ENCODE measurements at regions not wholly inside any gene's neighbourhood (a gene's known extent, or its start where the extent isn't known, plus 50 kb on each side); places are given as distances from the start of the nearest gene placed in this dataset.
"Not testable (repeated sequence)": the region's sequence is repeated elsewhere in the genome, so short reads cannot be mapped to it uniquely, and the experiment has no call there.

DNA sequence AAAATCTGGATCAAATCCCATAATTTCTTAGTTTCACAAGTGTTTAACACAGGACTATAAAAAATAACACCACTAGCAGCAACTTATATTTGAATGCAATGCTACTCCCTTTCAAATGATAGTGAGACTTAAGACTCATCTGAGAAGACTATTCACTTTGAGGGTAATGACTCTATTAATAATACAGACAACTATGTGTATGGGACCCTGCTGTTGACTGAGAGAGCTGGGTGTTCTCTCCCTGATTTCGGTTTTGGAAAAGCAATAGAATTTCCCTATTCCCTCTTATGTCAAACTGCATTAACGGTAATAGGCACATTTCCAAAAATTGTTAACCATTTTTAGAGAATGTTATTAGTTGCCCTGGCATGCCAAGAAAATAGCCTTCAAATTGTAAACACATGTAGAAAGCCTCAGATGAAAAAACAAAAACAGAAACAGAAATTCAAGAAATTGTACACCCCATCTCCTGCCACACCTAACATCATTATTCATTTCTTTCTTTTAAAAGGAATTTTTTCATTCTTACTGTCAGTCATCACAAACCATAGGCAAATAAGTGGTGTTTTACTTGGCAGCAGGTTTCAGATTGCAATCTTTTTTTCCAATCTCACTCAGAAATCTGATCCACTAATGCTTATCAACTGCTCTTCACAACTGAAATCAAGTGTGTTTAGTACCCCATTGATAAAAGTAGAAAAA lies 153.7 kb downstream of the TFPI2 start:
- Mint-ChIP-seq H3K27me3 (no peaks in the 10 kb centered on the region), H3K27ac (no peak overlapping the region), H3K4me3 (no peak overlapping the region), H3K36me3 (no peaks in the 10 kb centered on the region), H3K9me3 (no peaks in the 10 kb centered on the region), H3K4me1 (ENCODE audit: low read depth) (no peaks in the 10 kb centered on the region)
- DNase-seq: no peak
- POLR2A ChIA-PET: no interaction called here
- CTCF ChIA-PET: no interaction called here
- intact Hi-C loops (cut with micrococcal nuclease): no loop called here

DNA sequence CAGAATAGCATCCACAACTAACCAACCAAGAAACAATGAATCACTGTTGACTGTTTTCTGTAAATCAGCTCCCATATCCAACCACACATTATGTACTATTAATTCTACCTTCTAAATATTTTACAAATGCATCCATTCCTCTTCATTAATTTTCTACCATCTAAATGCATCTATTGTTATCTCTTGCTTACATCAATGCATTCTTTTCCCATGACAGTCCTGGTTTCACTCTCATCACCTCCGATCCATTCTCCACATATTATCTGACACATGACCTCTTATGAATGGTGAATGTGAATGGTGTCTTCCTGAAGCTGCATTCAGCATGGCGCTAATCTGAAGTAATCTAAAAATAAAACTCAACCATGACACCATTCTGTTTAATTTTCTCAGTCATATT lies 153.8 kb upstream of the CALCR start:
- H3K9me3 Mint-ChIP-seq: no peaks in the 10 kb centered on the region
- ChIA-PET POLR2A (no interaction called here), CTCF (no interaction called here)
- no peak for DNase-seq
- H3K4me3 Mint-ChIP-seq: no peak overlapping the region
- no peaks in the 10 kb centered on the region for H3K27me3 Mint-ChIP-seq
- H3K36me3 Mint-ChIP-seq: no peaks in the 10 kb centered on the region
- no peaks in the 10 kb centered on the region for H3K4me1 Mint-ChIP-seq (ENCODE audit: low read depth)
- intact Hi-C loops (cut with micrococcal nuclease): no loop called here
- no peak overlapping the region for H3K27ac Mint-ChIP-seq

DNA sequence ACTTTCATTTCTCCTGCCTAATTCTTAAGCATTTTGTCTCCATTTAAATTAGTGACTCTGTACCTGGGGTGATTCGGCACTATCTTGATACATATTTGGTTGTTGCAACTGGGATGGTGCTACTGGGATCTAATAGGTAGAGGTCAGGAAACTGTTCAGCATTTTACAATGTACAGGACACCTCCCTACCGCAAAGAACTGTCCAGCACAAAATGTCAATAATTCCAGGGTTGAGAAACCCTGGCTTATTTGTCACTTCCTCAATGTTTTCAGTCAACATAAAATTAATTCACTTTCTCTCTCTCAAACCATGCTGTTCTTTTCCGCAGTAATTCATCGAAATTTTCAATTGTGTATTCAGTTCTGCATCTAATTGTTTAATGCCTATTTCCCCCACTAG lies 151.4 kb upstream of the CALCR start:
- intact Hi-C loops (cut with micrococcal nuclease): no loop called here
- CTCF ChIA-PET: no interaction called here
- no peaks in the 10 kb centered on the region for H3K4me1 Mint-ChIP-seq (ENCODE audit: low read depth)

DNA sequence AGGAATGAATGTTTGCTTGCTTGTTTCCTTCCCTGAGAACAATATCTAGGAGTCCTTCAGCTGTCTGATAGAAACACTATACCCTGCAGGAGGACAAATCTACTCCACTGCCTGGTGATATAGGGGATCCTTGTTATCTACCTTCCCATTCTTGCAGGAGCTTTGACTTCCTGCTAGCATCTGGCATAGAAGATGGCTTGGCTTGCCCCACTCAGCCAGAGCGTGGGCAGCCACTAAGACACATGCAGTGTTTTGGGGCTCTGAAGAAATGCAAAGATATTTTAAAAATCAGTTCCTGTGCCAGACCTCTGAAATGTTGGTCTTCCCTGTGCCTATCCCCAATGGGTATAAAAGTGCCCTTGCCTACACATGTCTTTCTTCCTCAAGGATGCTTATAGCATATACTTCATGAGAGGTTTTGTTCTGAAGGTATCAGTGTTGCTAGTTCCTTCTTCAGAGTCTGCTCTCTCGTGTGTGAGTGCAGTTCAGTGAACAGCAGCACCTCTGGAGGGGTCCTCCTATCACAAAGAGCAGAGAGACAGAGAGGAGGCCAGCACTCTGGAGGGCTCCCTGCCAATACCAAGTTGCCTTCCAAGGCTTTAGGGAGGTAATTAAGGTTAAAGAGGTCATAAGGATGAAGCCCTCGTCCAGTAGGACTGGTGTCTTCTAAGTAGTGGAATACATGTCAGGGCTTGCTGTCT lies 149.1 kb upstream of the CALCR start:
- intact Hi-C loops (cut with micrococcal nuclease): no loop called here
- Mint-ChIP-seq H3K4me3 (no peak overlapping the region), H3K27me3 (no peaks in the 10 kb centered on the region), H3K36me3 (no peaks in the 10 kb centered on the region), H3K27ac (no peak overlapping the region), H3K9me3 (no peaks in the 10 kb centered on the region), H3K4me1 (ENCODE audit: low read depth) (no peaks in the 10 kb centered on the region)
- ChIA-PET CTCF (no interaction called here), POLR2A (no interaction called here)
- DNase-seq: no peak

More for the DNA sequence above, 151.4 kb upstream of the CALCR start:
- Mint-ChIP-seq H3K27me3 (no peaks in the 10 kb centered on the region), H3K4me3 (no peak overlapping the region), H3K27ac (no peak overlapping the region), H3K36me3 (no peaks in the 10 kb centered on the region), H3K9me3 (no peaks in the 10 kb centered on the region)
- POLR2A ChIA-PET: no interaction called here
- DNase-seq: no peak

DNA sequence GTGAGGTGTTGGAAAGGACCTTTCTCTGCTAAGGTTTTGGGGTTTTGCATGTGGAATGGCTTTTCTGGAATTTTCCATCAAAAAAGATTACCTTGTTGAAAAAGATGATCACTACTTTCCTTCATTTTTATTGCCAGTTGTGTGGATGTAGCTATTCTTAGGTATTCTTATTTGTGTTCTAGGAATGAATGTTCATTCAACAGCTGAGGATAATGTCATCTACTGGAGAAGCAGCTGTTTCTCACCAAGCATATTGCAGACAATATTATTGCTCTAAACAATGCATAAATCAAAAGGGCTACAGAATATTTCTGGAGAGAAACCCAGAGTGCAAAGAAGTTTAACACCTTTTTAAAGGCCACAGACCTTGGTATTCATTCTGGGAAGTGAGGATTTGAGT lies 145.6 kb upstream of the CALCR start:
- Mint-ChIP-seq H3K27me3 (no peaks in the 10 kb centered on the region), H3K36me3 (no peaks in the 10 kb centered on the region), H3K4me1 (ENCODE audit: low read depth) (no peaks in the 10 kb centered on the region), H3K27ac (no peak overlapping the region), H3K4me3 (no peak overlapping the region), H3K9me3 (no peaks in the 10 kb centered on the region)
- ChIA-PET CTCF (no interaction called here), POLR2A (no interaction called here)
- intact Hi-C loops (cut with micrococcal nuclease): no loop called here
- DNase-seq: no peak

DNA sequence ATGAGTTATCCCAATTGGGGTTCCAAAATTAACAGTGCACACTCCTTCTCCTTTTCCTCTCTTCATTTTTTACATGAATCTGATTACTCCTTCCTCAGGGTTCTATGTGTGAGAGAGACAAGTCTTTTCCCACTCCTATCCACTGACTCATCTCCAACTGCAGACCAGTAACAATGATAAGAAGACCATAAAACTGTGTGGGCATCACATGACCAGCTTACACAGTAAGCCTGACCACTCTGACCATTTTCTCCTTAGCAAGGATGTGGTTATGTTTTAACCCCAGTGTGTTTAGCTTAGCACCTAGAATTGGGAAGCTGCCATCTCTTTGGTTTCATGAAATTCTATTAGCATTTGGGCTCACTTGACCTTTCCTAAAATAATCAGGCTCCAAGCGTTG lies 145.0 kb upstream of the CALCR start:
- ChIA-PET POLR2A (no interaction called here), CTCF (no interaction called here)
- no peak overlapping the region for H3K27ac Mint-ChIP-seq
- H3K9me3 Mint-ChIP-seq: no peaks in the 10 kb centered on the region
- intact Hi-C loops (cut with micrococcal nuclease): no loop called here
- no peak for DNase-seq
- no peaks in the 10 kb centered on the region for H3K27me3 Mint-ChIP-seq
- no peak overlapping the region for H3K4me3 Mint-ChIP-seq
- no peaks in the 10 kb centered on the region for H3K4me1 Mint-ChIP-seq (ENCODE audit: low read depth)
- H3K36me3 Mint-ChIP-seq: no peaks in the 10 kb centered on the region

DNA sequence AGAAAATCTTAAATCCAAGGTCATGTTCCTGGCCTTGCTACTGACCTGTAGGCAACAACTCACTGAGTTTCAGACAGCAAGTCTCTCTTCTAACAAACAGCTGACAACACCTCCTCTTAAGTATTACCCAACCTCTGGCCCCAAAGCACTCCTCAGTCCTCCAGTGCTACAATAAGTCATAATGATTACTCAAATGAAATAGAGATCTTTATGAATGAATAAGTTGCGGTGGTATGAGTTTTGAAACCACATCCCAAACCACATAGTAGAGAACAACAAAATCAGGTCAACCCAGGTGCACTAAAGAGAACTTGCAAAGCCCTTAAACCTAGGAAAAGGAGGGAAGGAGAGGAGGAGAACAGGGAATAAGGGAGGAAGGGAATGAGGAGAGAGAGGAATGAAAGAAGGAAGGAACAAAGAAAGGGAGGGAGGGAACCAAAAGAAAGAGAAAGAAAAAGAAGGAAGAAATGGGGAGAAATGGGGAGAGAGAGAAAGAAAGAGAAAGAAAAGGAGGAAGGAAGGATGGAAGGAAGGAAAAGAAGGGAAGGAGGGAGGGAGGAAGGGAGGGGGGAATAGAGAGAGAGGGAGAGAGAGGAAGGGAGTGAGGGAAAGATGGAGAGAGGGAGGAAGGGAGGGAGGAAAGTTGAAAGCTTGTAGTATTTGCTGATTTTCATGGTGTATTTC lies 142.8 kb upstream of the CALCR start:
- Mint-ChIP-seq H3K9me3 (no peaks in the 10 kb centered on the region), H3K27me3 (no peaks in the 10 kb centered on the region), H3K36me3 (no peaks in the 10 kb centered on the region), H3K4me1 (ENCODE audit: low read depth) (no peaks in the 10 kb centered on the region), H3K4me3 (no peak overlapping the region), H3K27ac (no peak overlapping the region)
- no peak for DNase-seq
- POLR2A ChIA-PET: no interaction called here
- CTCF ChIA-PET: no interaction called here
- intact Hi-C loops (cut with micrococcal nuclease): no loop called here

DNA sequence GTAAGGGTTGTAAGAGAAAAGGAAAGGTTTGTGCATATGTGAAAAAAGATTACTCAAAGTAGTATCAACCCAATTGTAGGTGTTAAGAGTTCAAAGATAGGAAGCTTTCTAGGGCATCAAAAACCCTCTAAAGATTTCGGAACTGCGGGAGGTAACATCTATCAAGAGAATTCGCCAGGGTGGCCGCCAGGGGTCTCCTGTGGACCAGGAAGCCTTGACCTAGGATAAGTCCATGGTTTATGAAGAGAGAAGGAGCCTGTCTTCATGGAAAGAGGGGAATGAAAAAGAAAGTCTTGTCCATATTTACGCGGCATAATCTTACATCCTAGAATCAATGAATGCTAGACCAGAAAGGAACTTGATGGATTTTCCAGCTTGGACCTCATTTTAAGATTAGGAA lies 140.7 kb upstream of the CALCR start:
- ChIA-PET CTCF (interaction anchor here (1.7 kb wide), 1 partner anchor 9 kb away, joined by 5 read pairs; no protein-coding TSS in a partner anchor), POLR2A (no interaction called here)
- intact Hi-C loops (cut with micrococcal nuclease): loop anchor here (1.0 kb wide), 1 partner anchor 372 kb away; no protein-coding TSS in a partner anchor
- H3K36me3 Mint-ChIP-seq: no peaks in the 10 kb centered on the region
- no peaks in the 10 kb centered on the region for H3K27me3 Mint-ChIP-seq
- no peak overlapping the region for H3K27ac Mint-ChIP-seq
- H3K4me3 Mint-ChIP-seq: no peak overlapping the region
- no peaks in the 10 kb centered on the region for H3K9me3 Mint-ChIP-seq
- DNase-seq: peak; percentile 35
- no peaks in the 10 kb centered on the region for H3K4me1 Mint-ChIP-seq (ENCODE audit: low read depth)

DNA sequence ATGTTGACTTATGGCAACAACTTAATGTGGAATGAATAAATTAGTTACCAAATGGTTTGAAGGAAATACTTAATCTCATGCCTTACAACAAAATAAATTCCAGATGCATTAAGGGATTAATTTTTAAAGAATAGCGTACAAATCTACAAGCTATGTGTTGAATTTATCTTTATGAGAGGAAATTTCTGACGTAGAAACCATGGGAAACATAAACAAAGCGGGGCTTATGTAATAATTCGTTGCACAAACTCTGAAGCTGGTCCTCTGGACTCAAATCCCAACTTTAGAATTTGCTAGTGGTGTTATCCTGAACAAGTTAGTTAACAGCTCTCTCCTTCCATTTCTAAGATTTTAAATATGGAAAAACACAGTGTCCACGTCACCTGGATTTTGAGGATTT lies 137.4 kb upstream of the CALCR start:
- Mint-ChIP-seq H3K4me3 (no peak overlapping the region), H3K27ac (no peak overlapping the region), H3K36me3 (no peaks in the 10 kb centered on the region), H3K27me3 (no peaks in the 10 kb centered on the region), H3K4me1 (ENCODE audit: low read depth) (no peaks in the 10 kb centered on the region), H3K9me3 (no peaks in the 10 kb centered on the region)
- ChIA-PET CTCF (no interaction called here), POLR2A (no interaction called here)
- intact Hi-C loops (cut with micrococcal nuclease): no loop called here
- DNase-seq: no peak

DNA sequence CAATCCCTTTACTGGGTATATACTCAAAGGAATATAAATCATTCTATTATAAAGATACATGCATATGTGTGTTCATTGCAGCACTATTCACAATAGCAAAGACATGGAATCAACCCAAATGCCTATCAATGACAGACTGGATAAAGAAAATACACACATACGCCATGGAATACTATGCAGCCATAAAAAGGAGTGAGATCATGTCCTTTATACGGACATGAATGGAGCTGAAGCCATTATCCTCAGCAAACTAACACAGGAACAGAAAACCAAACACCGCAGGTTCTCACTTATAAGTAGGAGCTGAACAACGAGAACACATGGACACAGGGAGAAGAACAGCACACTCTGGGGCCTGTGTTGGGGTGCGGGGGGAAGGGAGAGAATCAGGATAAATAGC lies 133.7 kb upstream of the CALCR start:
- H3K27me3 Mint-ChIP-seq; DNase-seq; H3K4me3 Mint-ChIP-seq; H3K4me1 Mint-ChIP-seq (ENCODE audit: low read depth); POLR2A ChIA-PET; H3K36me3 Mint-ChIP-seq; H3K27ac Mint-ChIP-seq; H3K9me3 Mint-ChIP-seq; intact Hi-C loops (cut with micrococcal nuclease); CTCF ChIA-PET: not testable (repeated sequence)

DNA sequence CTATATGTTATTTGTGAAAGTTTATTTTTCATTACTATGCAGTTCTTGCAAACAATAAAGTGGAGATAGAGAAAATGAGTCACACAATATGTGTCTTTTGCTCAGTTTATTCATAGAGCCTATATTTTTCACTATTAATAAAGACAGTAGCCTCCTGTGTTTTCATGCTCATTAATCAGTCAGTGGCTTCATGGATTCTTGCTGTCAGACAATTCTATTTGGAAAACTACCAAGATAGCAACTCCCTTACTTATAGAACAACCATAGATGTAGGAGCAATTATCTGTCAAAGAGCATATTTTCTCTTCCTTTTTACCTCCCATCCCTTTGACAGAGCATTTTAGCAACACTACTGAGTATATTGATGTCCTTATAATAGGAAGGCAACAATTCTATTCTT lies 132.7 kb upstream of the CALCR start:
- no peaks in the 10 kb centered on the region for H3K4me1 Mint-ChIP-seq (ENCODE audit: low read depth)
- H3K9me3 Mint-ChIP-seq: no peaks in the 10 kb centered on the region
- no peak overlapping the region for H3K27ac Mint-ChIP-seq
- intact Hi-C loops (cut with micrococcal nuclease): no loop called here
- H3K36me3 Mint-ChIP-seq: no peaks in the 10 kb centered on the region
- no peaks in the 10 kb centered on the region for H3K27me3 Mint-ChIP-seq
- ChIA-PET CTCF (no interaction called here), POLR2A (no interaction called here)
- no peak overlapping the region for H3K4me3 Mint-ChIP-seq
- DNase-seq: no peak

DNA sequence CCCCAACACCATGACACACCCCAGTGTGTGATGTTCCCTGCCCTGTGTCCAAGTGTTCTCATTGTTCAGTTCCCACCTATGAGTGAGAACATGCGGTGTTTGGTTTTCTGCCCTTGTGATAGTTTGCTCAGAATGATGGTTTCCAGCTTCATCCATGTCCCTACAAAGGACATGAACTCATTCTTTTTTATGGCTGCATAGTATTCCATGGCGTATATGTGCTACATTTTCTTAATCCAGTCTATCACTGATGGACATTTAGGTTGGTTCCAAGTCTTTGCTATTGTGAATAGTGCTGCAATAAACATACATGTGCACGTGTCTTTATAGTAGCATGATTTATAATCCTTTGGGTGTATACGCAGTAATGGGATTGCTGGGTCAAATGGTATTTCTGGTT lies 131.6 kb upstream of the CALCR start:
- H3K4me1 Mint-ChIP-seq (ENCODE audit: low read depth); CTCF ChIA-PET; H3K27me3 Mint-ChIP-seq; intact Hi-C loops (cut with micrococcal nuclease); H3K36me3 Mint-ChIP-seq; DNase-seq; H3K9me3 Mint-ChIP-seq; H3K4me3 Mint-ChIP-seq; POLR2A ChIA-PET; H3K27ac Mint-ChIP-seq: not testable (repeated sequence)

DNA sequence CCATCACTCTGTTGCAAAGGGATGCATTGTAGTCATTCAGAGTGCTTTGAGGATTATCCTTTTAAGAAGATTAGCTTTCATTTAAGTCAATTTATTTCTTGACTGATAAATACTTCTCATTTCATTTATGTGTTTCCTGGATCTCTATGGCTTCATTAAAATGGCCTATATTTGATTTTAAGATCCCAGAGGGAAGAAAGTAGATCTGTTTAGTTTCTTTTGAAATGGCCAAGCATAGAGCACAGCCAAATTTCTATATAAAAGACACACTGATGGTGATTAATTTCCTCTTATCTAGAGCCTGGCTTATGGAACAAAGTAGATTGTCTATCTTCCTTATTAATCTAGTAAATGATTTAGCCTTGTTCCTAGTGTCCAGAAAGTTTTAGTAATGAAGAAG lies 129.7 kb upstream of the CALCR start:
- intact Hi-C loops (cut with micrococcal nuclease): no loop called here
- POLR2A ChIA-PET: no interaction called here
- Mint-ChIP-seq H3K4me3 (no peak overlapping the region), H3K9me3 (no peaks in the 10 kb centered on the region), H3K36me3 (no peaks in the 10 kb centered on the region), H3K27ac (no peak overlapping the region), H3K4me1 (ENCODE audit: low read depth) (no peaks in the 10 kb centered on the region), H3K27me3 (no peaks in the 10 kb centered on the region)
- CTCF ChIA-PET: no interaction called here
- DNase-seq: no peak

Measured in activated CD4-positive, alpha-beta memory T cell treated with anti-CD3 and anti-CD28 coated beads for 36 hours (primary cell).